NCI-H1694 (cell line): ENCODE measurements at regions not wholly inside any gene's neighbourhood (a gene's known extent, or its start where the extent isn't known, plus 50 kb on each side); places are given as distances from the start of the nearest gene placed in this dataset.
"Not testable (repeated sequence)": the region's sequence is repeated elsewhere in the genome, so short reads cannot be mapped to it uniquely, and the experiment has no call there.

Experiments used
- DNase-seq: peaks from one replicate; lab custom pipeline; 2025; lab: John Stamatoyannopoulos, UW

GRCh38 chr12:89856431-89856830 lies 147.8 kb upstream of the ATP2B1 start:
- no peak for DNase-seq

GRCh38 chr12:89848732-89849131 lies 140.1 kb upstream of the ATP2B1 start:
- DNase-seq = no peak

GRCh38 chr12:89846473-89847055 lies 137.9 kb upstream of the ATP2B1 start:
- DNase-seq = no peak

DNA sequence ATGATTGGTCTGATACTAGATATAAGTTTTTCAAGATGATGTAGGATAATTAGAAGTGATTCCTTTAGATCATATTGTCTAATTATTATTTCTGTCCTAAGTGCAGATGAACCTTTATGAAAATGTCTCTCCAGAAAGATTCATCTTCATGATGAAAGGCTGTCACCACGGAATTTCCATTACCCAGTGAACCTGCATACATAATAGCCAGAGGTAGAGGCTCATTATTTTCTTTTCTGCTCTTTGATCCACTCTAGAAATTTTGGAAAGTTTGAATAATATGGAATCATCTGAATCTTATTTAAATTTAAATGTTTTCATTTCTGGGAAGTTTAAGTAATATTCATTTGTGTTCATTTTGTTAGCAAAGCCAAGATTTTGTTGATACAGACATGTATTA lies 137.1 kb upstream of the ATP2B1 start:
- no peak for DNase-seq

DNA sequence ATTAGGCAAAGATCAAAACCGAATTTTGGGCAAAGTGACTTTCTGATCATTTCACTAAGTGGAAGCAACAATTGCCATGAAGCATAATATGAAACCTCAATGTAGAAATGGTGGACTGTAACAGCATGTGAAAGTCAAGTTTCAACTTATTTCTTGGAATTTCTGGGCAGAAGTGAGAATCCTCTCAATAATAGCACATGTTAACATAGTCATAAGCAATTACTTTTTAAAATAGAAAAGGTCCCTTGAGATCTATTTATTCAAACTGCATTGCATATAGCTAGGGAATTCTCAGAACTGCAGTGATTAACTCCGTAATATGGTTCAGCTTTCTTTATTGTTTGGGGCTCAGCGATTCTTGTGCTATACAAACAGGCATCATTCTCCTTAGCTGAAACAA lies 136.7 kb upstream of the ATP2B1 start:
- DNase-seq = no peak

DNA sequence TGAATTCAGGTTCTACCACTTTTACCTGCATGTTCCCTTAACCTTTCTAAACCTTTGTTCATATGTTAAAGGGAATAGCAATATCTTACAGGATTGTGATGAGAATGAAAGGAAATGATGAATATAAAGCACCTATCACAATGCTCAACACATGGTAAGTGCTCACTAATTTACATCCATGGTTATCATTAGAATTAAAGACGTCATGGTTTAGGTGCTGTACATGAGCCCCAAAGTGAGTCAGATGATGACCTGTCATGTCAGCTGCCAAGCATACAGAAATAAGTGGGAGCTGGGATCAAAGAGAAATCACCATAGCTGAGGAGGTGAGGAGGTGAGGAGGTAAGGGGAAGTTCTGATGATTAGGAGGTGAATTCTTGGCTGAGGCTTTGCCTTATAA lies 135.9 kb upstream of the ATP2B1 start:
- DNase-seq = no peak

DNA sequence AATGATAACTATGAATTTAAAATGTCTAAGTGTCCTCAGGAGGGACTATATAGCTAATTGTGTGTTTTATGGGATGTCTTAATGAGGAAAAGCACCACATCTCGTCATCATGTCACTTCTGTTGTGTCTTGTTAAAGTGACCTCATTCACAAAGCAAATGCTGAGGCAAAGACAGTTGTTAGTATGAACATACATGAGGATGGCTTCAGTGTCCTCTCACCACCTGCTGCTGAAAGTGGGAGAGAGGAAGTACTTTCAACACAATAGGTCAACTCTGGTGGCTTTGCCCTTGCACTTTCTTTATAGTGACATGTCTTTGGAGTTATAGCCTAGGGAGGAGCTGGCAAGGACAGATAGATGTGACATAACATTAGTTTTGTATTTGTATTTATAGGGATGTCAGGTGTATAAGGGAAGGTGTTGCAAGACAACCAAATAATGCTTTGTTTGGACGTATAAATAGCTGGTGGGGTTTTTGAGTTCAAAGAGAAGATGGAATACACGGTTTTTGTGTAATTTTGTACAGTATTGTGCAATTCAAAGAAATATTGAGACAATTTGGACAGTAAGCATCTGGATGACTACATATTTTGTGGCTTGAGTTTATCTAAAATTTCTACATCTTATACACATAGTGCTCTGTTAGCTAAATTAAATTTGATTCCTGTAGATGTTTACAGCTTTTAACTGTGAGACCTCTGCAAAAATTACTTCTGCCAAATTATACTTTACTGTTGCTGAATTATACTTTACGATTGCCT lies 131.7 kb upstream of the ATP2B1 start:
- DNase-seq = no peak

DNA sequence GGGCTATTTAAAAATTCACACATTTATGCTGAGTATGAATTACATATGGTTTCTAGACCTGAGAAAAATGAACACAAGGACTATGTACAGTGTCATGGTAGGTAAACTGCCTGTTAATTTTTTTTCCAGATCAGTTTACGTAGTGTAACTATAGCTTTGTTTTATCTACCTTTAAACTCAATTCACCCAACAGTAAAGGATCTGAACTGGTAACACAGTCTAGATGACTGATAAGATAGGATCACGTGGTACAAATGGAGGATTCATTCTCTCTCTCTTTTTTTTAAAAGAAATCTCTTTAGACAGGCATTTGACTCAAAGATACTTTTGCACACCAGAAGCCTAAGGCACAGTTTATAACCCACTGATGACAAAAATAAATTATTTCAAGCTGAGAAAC lies 130.8 kb upstream of the ATP2B1 start:
- no peak for DNase-seq

- no peak for DNase-seq
These were observed 130.2 kb upstream of the ATP2B1 start for GRCh38 chr12:89838833-89839232.

- DNase-seq = no peak
These were observed 127.4 kb upstream of the ATP2B1 start for GRCh38 chr12:89836026-89836425.

DNA sequence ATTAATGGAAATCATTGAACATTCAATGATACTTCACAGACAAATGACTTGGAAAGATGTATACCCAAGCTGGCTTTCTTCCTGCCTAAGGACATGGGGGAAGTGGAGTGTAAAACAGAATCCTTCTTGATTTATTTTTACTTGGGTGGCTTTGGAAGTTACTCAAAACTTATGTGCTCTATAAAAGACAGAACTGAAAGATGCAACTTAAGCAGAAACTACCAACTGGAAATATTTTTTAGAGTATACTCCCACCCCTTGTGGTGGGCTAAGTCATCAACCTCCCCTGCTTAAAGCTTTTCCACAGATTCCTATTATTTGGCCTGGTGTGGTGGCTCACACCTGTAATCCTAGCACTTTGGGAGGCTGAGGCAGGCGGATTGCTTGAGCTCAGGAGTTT lies 126.0 kb upstream of the ATP2B1 start:
- no peak for DNase-seq

DNA sequence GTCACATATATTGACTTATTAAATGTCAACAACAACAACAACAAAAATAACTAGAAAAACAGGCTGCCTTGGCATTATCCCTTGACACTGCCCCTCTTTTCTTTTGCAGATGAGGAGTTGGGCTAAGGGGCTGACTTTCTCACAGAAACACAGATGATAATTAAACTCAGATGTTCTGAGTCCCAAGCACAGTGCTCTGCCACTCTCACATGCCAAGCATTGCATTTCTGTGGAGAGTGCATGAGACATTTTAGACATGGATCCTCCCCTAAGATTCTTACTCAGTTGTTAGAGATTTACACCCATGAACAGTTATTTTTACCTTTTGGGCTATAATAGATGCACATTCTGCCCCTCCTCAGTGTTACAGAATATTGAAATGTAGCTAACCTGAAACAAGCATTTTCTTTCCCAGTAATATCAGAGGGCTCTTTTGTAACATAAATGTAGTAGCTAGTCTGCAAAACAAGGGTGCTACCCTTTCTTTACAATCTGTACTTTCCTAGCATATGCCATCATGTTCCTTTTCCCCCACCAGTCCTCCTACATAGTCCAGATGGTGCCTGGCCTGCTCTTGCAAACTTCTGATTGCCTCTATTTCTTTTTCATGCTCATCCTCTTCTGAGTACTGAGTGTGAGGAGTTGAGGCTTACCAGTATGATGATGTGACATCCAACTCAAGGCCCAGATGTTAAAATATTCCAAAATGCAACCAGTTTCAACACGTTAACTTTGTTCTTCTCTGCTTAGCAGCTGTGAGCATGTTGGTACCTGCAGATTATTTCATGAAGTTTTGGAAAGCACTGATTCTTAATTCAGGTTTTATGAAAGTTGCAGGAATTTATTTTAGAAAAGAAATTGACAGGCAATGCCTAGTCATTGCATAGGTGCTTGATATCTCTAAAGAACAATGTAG lies 125.0 kb upstream of the ATP2B1 start:
- DNase-seq = no peak

DNA sequence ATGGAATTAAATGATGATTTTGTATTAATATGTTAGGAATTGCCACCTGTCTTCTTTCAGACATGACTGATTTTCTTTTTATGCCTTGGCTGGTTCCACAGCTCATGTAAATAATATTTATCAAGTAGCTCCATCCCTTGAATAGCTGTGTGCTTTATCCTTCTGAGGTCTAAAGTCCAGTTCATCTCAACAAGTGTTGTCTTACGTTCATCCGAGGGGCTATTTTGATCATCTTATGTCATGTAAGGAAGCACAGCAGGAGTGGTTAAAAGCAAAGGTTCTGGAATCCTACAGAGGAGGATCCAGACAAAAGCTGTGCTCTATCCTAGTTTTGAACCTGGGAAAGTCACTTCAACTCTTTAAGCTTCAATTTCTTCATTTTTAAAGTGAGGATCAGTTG lies 123.7 kb upstream of the ATP2B1 start:
- no peak for DNase-seq

GRCh38 chr12:89831310-89832095 lies 122.9 kb upstream of the ATP2B1 start:
- DNase-seq = no peak

DNA sequence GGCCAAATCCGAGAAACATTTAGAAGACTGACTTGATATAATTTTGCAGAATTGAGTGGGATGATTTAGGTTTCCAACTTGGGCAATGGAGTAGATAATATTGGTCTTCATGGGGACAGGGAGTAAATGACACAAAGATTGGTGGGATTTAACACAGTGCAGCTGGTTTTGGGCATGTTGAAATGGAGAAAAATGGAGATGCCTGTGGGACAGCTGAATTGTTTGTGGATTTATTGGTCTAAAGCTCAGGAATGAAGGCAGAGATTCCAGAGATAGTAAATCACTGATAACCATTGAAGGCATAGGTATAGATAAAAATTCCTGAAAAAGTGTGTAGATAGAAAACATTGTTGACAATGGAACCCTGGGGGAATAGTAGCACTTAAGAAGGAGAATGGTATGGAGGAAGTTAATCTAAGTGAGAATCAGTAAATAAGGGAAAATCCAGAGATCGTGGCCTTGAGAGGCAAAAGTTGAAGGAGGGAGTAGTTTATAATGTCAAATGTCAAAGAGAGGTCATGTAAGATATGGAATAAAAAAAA lies 120.9 kb upstream of the ATP2B1 start:
- DNase-seq = no peak

DNA sequence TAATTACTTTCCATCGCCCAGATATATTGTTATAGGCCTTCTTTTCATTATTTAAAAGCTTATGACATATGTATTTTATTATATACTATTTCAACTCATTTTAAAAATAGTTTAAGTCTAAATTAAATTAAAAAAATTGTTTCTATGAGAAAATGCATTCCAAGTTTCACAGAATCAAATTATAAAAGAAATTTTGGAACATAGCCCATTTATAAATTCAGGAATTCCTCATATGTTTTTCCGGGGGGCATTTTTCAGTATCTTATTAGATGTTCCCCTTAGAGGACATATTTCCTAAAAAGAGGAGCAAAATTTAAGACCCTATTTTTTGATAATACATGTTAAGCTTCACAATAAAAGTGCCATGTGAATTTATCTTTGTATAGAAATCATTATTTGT lies 119.9 kb upstream of the ATP2B1 start:
- DNase-seq = no peak

DNA sequence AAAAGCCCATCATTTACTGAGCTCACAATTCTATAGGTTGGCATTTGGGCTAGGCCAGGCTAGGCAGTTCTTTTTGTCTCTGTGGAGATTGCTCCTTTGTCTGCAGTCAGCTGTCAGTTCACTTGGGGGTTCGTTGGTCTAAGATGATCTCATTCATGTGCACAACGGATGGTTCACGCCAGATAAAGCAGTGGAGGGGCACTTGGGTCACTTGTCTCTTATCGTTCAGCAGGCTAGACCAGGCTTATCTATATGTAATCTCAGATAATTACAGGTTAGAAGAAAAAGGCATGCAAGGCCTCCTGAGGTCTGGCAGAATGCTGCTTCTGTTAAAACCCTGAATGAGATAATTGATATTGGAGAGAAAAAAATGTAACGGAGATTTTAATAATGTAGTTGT lies 119.0 kb upstream of the ATP2B1 start:
- no peak for DNase-seq

DNA sequence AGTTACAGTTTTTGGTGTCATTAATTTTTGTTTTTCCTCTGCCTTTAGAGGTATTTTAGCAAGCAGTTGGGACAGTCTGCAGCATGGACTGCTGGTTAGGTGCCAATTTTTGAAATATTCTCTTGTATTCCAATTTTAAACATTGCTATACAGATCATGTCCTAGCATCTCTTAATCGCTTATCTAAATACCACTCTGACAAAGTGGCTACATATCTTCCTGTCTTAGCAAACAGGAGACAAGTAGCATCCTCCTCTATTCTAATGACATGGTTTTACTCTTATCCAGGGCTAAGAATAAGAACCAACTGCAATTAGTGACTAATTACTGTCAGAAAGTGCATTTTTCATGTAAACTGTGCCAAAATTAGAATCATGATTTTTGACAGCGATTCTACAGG lies 117.8 kb upstream of the ATP2B1 start:
- DNase-seq = no peak

GRCh38 chr12:89825591-89826449 lies 117.2 kb upstream of the ATP2B1 start:
- no peak for DNase-seq

GRCh38 chr12:89824822-89825221 lies 116.2 kb upstream of the ATP2B1 start:
- DNase-seq = no peak

DNA sequence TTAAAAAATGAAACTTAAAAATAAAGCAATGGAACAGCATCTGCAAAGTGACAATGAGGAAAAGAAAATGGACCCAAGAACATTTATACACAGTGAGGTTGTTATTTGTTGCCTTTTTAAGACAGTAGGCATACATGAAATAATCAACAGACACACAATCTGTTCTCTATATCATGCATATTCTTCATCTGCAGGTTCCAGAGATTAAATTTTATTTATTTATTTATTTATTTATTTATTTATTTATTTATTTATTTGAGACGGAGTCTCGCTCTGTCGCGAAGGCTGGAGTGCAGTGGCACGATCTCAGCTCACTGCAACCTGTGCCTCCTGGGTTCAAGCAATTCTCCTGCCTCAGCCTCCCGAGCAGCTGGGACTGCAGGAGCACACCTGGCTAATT lies 114.4 kb upstream of the ATP2B1 start:
- DNase-seq = not testable (repeated sequence)
